Psoas muscle (tissue), 7 donors: ENCODE measurements at regions not wholly inside any gene's neighbourhood (a gene's known extent, or its start where the extent isn't known, plus 50 kb on each side); places are given as distances from the start of the nearest gene placed in this dataset.

ENCODE experiments used
- ATAC-seq, 4 donors: fragments of 200-7000 bp; cut with Tn5 transposase; one replicate each; pipeline ENCODE4 v1.9.1; 2020; ENCODE audit warnings: moderate library complexity in 3 of 4, mild to moderate bottlenecking in 2 of 4
- DNase-seq, 2 donors: peaks; one replicate each; pipeline ENCODE4 v3.0.0-alpha.2; 2020
- H3K27ac ChIP-seq: fragments of 200-600 bp; one replicate; pipeline ENCODE4 v1.8.0; 2022
- H3K27me3 ChIP-seq, 3 donors: fragments of 200-600 bp in 1 of 3; one replicate each; pipeline versions ENCODE4 v1.6.1 to v1.8.0; 2013 to 2022; ENCODE audit warnings: low read length in 2 of 3, mild to moderate bottlenecking in 2 of 3, moderate library complexity in 1 of 3; ENCODE audit not compliant: insufficient read depth in 3 of 3
- H3K36me3 ChIP-seq, 2 donors: fragments of 200-600 bp in 1 of 2; one replicate each; pipeline versions ENCODE4 v1.6.1 to v1.8.0; 2013 to 2022; ENCODE audit warnings: low read depth in 1 of 2, mild to moderate bottlenecking in 1 of 2, moderate library complexity in 1 of 2; ENCODE audit not compliant: insufficient read depth in 1 of 2
- H3K4me1 ChIP-seq: fragments of 200-600 bp; one replicate; pipeline ENCODE4 v1.8.0; 2022
- H3K4me3 ChIP-seq: fragments of 200-600 bp; one replicate; pipeline ENCODE4 v1.8.0; 2022; ENCODE audit warnings: mild to moderate bottlenecking
- H3K9me3 ChIP-seq: fragments of 200-600 bp; one replicate; pipeline ENCODE4 v1.8.0; 2022
- WGBS, 3 donors: extraction: QIAGEN DNeasy Blood & Tissue Kit; methylation state at CpG; one replicate each; pipeline versions ENCODE4 v1.1.6 to v1.1.7; 2013; 5-methylcytosine and 5-hydroxymethylcytosine counted together
- intact Hi-C, 2 donors: fragments of 100-400 bp; cut with DNase I; formaldehyde crosslinking; loops; one replicate each; pipeline versions ENCODE4 v1.11.0 to v1.14.2; 2022
- TF ChIP-seq, protein P1 (sequence below): fragments of 200-600 bp; IDR thresholded peaks from one replicate; pipeline ENCODE4 v1.8.0; 2022; ENCODE audit warnings: antibody characterized with exemption
- donor health status: healthy with polysubstance abuse.
- donor health status: DM: no; HTN: no; CAD: no; lungs with moderate emphysema.
- donor health status: Bipolar disorder and iron deficiency.
- donor health status: healthy.
- donor health status: DM: yes; HTN: yes; CAD: no.
- donor health status: DM: no; HTN: no; CAD: no.
- donor health status: DM: yes; HTN: yes; CAD: no.

GRCh38 chr1:186511761-186512637 is 51.1 kb upstream of the PDC start:
- WGBS, 3 donors: 74 to 79% (median 75%) methylated on average over 14 of the region's 14 CpGs
- intact Hi-C loops: no loop called here
- ATAC-seq (no peak), DNase-seq (no peak)
- Histone ChIP-seq H3K27ac (no peak overlapping the region), H3K4me1 (no peaks in the 10 kb centered on the region), H3K36me3 (no peaks in the 10 kb centered on the region), H3K9me3 (no peaks in the 10 kb centered on the region), H3K27me3 (no peaks in the 10 kb centered on the region), H3K4me3 (no peak overlapping the region)
- TF ChIP-seq, protein P1, sequence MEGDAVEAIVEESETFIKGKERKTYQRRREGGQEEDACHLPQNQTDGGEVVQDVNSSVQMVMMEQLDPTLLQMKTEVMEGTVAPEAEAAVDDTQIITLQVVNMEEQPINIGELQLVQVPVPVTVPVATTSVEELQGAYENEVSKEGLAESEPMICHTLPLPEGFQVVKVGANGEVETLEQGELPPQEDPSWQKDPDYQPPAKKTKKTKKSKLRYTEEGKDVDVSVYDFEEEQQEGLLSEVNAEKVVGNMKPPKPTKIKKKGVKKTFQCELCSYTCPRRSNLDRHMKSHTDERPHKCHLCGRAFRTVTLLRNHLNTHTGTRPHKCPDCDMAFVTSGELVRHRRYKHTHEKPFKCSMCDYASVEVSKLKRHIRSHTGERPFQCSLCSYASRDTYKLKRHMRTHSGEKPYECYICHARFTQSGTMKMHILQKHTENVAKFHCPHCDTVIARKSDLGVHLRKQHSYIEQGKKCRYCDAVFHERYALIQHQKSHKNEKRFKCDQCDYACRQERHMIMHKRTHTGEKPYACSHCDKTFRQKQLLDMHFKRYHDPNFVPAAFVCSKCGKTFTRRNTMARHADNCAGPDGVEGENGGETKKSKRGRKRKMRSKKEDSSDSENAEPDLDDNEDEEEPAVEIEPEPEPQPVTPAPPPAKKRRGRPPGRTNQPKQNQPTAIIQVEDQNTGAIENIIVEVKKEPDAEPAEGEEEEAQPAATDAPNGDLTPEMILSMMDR: no peak
